ENCODE measurements at regions not wholly inside any gene's neighbourhood (a gene's known extent, or its start where the extent isn't known, plus 50 kb on each side); places are given as distances from the start of the nearest gene placed in this dataset.
"Not testable (repeated sequence)": the region's sequence is repeated elsewhere in the genome, so short reads cannot be mapped to it uniquely, and the experiment has no call there.

- not testable (repeated sequence) for TF ChIP-seq EZH2 (IDR thresholded peaks at IDR 0.05; ENCODE audit: insufficient read depth, poor library complexity, severe bottlenecking); EZH2phosphoT487 (IDR thresholded peaks at IDR 0.05; ENCODE audit: insufficient read depth, low read depth)
Observed at GRCh38 chr7:6882321-6882721, 56.2 kb upstream of the CCZ1B start.

All from GM23248 (cell line).